GM18517 (cell line): ENCODE measurements at regions not wholly inside any gene's neighbourhood (a gene's known extent, or its start where the extent isn't known, plus 50 kb on each side); places are given as distances from the start of the nearest gene placed in this dataset.

ENCODE experiments used
- ATAC-seq: cut with Tn5 transposase; IDR thresholded peaks from one replicate; pipeline ENCODE4 v1.9.1; 2021; ENCODE audit warnings: mild to moderate bottlenecking, moderate library complexity; ENCODE audit not compliant: unreplicated experiment

DNA sequence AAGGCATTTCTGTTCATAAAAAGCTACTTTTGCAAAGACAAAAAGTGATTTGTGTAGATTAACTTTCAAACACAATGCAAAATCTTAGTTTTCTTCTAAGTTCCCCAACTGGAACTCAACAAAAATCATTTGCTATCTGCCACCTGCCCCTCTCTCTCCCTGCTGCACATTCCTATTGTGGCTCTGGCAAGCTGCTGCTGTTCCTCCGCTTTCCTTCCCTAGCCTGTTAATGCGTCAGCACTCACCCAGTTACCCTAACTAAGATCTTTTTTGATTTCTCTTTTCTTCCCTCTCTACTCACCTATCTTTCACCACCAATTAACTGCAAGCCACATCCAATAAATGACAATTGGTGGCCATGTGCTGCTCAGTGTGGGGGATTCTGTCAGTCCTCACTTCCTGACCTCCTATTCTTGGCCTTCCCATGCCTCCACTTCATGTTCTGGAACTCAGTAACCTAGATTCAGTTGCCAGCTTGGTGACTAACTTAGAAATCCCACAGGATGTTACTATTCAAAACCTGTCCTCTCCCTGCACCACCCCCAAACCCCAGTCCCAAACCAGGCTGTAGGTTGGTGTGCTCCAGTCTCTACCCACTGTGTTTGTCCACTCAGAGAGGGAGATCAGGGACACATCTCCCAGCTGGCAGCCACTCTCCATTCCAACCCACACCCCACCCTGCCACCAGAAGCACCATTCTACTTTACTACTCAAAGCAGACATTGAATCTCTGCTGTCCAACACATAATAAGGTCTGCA, 140.2 kb upstream of the CTTNBP2 start:
- no peak for ATAC-seq

GRCh38 chr7:118022546-118022945, 149.3 kb upstream of the CTTNBP2 start:
- ATAC-seq: no peak

- ATAC-seq: no peak
These were observed 153.6 kb upstream of the CTTNBP2 start for GRCh38 chr7:118026791-118027190.

DNA sequence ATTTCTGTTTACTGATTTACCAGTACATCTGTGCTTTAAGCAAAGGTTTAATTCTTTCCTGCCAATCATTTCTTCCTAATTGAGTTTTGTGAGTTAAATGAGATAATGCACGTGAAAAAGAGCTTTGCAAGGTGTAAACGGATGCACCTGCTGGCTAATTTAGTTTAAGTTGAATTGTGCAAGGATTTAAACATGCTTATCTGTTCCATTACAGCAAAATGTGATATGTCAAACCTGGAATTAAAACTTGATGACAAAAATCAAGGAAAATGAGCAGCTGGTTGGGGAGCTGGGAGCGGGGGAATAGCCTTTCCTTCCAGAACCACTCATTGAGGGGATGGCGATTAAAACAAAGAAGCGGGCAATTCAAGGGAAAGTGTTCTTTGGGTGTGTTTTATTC, 155.0 kb upstream of the CTTNBP2 start:
- ATAC-seq: no peak

DNA sequence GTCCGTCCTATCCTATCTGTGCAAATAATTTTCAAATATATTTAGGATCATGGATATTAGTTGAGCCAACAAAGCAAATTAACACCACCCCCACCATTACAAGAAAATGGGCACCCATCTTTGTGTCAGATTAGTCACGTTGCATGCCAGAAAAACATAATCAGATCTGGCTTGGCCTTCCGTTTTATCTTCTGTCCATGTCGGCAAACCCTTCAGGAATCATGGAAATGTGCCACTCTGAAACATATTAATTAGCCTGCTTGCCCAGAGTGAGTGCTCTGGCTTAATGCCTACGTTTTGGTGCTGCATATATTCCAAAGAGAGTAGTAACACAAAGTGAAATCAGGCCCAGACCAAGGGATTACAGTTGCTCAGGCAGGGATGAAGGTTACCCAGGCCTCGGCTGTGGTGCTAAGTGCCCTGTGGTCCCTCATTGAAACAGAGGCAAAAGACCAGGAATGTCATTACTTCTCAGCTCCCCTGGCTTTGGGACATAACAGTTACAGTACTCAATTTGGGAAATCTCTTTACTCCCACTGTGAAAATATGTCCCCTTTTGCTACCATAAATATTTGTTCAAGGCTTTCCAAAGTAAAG, 154.0 kb upstream of the LSM8 start:
- no peak for ATAC-seq

DNA sequence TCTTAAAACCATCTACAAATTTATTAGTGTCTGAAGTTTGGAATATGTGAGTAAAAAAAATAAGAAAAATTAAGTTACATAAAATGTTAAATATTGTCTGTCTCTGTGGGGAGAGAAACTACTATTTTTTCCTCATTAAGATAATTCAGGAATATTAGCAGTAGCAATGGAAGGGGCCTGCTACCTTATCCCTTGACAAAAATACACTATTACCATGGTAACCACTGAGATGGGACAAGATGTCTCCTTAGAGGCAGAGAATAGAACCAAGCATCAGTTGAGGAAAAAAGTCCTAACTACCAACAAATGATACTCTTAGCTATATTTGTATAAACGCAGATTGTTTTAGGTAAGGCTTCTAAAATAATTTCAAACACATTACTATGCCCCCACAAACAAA, 150.7 kb upstream of the LSM8 start:
- ATAC-seq: no peak

GRCh38 chr7:118039963-118040489, 143.9 kb upstream of the LSM8 start:
- ATAC-seq: no peak

DNA sequence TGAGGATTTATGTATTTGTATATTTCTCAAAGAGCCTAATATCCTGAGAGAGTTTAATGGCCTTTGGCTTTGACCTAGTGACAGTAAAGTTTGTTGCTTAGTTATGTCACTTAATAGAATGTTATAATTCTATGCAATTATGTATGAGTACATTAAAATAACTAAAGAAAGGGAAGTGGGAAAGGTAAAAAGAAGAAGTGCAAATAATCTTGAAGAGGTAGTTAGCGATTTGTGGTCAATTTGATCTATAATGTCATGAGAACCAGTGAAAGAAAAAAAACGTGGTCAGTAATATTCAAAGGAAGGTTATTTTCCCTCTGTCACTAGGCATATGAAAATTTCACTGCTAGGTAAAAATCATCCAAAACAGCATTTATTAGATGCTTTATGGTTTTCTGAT, 143.4 kb upstream of the LSM8 start:
- peak; percentile 91 for ATAC-seq

DNA sequence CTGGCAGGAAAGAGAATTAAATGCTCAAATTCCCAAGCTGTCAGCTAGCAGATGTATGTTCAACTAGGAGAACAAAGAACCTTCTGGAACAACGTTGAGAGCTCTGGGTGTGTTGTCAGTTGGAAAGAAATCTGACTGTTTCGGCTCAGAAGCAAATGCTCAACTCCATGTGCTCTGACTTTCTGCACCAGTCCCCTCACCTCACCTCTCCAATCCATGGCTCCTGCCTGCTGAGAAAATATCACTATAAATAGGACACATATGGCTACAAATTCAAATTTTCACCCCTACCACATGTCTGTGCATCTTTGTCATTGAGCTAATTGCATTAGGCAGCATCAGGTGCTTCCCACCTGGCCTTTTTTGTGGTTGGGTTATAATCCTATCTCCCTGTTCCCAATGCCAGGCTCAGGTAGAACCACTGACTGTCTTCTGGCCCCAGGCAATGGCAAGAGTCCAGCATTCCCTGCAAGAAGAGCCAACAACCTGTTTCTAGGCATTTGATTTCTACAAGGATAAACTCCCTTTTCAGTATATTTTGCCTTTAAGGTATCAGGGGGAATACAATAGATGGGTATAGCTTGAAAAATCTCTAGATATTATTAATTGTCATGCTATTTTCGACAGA, 142.6 kb upstream of the LSM8 start:
- ATAC-seq: no peak

DNA sequence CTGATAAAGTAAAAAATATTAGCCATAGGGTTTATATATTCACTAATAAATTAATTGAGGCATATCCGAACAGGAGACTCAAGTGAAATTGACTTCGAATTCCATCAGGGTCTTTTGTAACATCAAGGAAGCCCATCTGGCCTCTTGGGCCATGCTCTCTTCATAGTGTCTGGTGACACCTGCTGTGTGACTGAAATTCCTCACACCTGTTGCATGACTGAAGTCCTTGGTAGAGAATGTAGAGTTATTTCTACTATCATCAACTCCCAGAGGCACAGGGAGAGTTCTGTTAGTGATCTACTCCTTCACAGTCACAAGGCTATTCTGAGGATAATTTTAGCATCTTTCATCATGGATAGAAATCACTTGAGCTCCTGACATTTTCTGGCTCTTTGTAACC, 138.3 kb upstream of the LSM8 start:
- no peak for ATAC-seq

DNA sequence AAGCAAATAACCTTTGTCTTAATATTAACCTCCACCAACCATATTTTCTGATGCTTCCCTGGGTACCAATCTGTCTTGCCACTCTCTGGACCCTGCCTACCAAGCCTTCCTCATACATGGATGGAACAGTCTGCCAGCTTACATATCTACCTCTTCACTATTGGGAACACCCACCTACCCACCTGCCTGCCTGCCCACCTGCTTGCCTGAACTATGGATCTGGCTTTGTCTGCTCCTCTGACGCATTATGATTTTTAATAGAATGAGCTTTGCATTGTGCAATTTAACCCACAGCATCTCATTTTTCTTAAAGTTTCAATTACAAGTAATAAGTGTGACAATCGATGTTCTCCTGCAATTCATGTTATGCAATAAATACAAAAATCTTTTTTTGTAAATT, 137.9 kb upstream of the LSM8 start:
- no peak for ATAC-seq

- no peak for ATAC-seq
These were observed 137.2 kb upstream of the LSM8 start for GRCh38 chr7:118046801-118047200.

GRCh38 chr7:118052336-118052735, 131.6 kb upstream of the LSM8 start:
- no peak for ATAC-seq

DNA sequence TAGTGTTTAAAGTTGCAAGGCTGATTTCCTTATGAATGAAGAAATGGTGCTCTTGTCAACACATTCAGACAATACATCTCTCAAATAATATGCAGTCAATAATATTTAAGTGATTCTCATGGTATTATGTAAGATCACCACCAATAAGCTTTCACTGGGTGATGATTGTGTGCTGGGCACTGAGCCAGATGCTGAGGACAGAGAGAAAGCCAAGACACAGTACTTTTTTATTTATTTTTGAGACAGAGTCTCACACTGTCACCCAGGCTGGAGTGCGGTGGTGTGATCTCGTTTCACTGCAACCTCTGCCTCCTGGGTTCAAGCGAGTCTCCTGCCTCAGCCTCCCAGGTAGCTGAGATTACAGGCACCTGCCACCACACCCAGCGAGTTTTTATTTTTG, 130.6 kb upstream of the LSM8 start:
- no peak for ATAC-seq

DNA sequence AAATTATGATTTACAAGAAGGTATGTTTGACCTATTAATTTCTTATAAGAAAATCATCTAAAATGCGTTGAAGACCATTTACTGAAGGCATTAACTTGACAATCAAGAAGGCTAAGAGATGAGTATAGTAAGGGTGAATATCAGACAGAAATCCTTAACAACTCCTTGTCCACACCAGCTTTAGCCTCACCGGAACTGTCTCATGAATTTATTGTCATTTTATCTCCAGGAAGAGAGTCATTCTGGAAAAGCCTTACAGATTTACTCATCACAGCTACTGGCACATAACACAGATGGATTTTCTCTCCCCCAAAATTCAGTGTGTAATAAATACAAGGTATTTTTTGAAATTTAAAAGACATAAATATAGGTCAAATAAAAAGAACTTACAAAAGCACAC, 129.4 kb upstream of the LSM8 start:
- no peak for ATAC-seq

- no peak for ATAC-seq
These were observed 128.3 kb upstream of the LSM8 start for GRCh38 chr7:118055647-118056046.

- ATAC-seq: no peak
These were observed 126.6 kb upstream of the LSM8 start for GRCh38 chr7:118057404-118057803.

DNA sequence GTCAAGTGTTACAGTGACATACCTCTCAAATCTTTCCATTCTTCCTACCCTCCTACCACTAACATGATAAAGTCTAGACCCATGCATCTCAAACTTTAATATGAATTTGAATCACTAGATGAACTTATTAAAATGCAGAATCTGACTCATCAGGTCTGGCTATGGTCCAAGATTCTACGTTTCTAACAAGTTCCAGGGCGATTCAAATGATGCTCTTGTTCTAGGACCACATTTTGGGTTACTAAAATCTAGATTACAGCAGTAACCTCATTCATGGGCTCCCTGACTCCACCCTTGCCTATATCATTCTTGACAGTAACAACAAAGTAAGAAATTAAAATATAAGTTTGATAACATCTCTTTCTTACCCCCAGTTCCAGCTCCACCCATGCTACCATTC, 124.8 kb upstream of the LSM8 start:
- no peak for ATAC-seq

GRCh38 chr7:118060692-118061091, 123.3 kb upstream of the LSM8 start:
- no peak for ATAC-seq

DNA sequence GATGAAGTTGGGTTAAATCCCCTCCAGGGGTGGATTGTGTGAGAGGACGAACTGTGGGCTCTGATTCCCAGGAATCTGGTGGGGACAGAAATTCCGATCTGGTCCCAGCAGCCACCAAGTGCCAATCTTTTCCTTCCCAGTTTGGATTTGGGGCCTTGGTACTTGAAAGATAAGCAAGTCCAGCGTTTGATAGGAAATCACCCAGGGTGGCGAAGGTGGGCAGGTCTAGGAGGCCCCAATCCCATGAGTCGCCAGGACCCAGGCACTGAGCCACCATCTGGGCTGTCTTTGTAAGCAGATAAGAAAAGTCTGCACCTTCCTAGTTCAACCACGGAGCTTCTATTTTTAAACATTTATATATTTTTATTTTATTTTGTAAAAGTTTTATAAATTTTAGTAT, 122.6 kb upstream of the LSM8 start:
- no peak for ATAC-seq

GRCh38 chr7:118072893-118073674, 110.9 kb upstream of the LSM8 start:
- ATAC-seq: no peak
